T47D (cell line): ENCODE measurements at regions not wholly inside any gene's neighbourhood (a gene's known extent, or its start where the extent isn't known, plus 50 kb on each side); places are given as distances from the start of the nearest gene placed in this dataset.
"Not testable (repeated sequence)": the region's sequence is repeated elsewhere in the genome, so short reads cannot be mapped to it uniquely, and the experiment has no call there.

Experiments
- DNase-seq, 2 experiments: peaks; one replicate each; pipeline versions ENCODE4 v3.0.0 to v3.0.0-alpha.2; 2011 to 2012; ENCODE audit warnings: low read depth in 1 of 2, low spot score in 1 of 2
- JUND ChIP-seq: IDR thresholded peaks from 2 replicates; pipeline ENCODE4 v1.6.1; 2012; ENCODE audit warnings: low read depth
- in situ Hi-C: cut with HindIII; loops from 2 replicates; pipeline ENCODE4 v1.10.0; 2016; ENCODE audit warnings: low sequenced_read_pairs, low pct_unique_long_range_greater_than_20kb

DNA sequence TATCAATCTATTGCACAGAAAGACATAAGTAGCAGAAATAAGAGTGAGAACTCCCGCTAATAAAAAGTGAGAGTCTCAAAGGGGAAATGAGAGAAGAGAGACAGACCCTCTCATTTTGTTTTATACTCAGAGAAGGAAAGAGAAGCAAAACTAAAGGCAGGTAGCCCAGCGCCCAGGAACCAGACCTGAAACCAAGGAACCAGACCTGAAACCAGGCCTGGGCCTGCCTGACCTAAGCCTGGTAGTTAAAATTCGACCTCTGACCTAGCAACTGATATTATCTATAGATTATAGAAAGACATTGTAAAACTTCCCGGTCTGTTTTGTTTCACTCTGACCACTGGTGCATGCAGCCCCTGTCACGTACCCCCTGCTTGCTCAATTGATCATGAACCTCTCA lies 134.5 kb upstream of the SEMA6A start:
- no peak for TF ChIP-seq JUND
- in situ Hi-C loops: no loop called here
- DNase-seq: no peak

DNA sequence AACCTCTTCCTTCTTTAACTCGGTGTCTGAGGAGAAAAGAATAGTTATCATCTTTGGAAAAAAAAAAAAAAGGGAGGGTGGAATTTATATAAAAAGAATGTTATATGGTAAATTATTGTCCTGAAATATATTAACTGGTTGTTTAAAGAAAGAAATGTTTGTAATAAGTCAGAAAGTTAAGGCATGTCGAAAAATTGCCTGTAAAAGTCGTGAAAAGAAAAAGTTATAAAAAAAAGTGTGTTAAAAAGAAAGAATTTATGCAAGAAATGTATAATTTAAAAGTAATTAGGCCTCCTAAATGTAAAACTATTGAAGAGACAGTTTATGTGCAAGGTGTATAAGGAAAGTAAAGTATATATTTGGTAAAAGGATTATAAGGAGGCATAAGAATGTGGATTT lies 130.5 kb upstream of the SEMA6A start:
- in situ Hi-C loops, DNase-seq: not testable (repeated sequence)

DNA sequence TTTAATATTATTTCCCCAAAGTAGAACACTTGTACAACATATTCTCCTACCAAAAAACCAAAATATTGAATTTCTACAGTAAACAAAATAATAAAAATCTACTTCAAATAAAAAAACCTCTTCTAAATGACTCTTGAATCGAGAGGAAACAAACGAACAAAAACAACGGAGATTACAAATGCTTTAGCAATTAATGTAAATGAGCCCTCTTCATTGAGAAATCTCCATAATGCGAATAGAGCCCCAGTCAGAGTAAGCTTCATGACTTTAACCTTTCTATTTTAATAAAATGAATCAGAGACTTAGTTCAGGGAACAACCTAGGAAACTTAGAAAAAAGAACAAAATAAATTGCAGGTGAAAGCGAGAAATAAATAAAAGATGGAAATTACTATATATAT lies 129.3 kb upstream of the SEMA6A start:
- in situ Hi-C loops: no loop called here
- no peak for TF ChIP-seq JUND

DNA sequence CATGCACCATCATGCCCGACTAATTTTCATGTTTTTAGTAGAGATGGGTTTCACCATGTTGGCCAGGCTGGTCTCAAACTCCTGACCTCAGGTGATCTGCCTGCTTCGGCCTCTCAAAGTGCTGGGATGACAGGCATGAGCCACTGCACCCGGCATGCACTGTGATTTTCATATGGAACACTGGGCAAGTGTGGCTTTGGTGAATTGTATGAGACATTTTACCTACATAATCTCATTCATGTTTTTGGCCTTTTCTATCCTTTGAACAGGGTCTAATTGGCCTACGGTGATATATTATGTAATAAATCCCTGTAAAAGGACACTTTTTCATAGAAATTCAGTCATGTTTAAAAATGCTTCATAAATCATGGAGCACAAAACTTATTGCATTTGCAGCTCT lies 128.7 kb upstream of the SEMA6A start:
- no peak for DNase-seq
- no peak for TF ChIP-seq JUND
- in situ Hi-C loops: no loop called here

More for the DNA sequence above, 129.3 kb upstream of the SEMA6A start:
- DNase-seq: no peak

DNA sequence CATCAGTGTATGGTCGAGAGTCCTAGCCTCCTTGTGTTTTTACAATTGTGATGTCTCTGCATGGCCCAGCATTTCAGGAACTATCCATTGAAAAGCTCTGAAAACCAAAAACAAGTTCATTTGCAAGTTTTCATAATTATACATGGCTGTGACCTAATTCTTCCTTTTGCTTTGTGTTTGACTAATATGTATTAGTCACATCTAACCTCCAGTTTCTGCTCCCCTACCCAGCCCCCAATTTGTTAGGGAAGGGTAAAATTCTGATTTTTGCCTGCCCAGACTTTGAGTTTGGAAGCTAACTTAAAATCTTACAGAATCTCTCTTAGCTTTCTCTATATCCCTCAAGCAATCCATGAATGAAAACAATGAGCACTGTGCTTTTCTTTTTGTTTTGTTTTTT lies 128.2 kb upstream of the SEMA6A start:
- in situ Hi-C loops: no loop called here
- no peak for DNase-seq
- TF ChIP-seq JUND: no peak

DNA sequence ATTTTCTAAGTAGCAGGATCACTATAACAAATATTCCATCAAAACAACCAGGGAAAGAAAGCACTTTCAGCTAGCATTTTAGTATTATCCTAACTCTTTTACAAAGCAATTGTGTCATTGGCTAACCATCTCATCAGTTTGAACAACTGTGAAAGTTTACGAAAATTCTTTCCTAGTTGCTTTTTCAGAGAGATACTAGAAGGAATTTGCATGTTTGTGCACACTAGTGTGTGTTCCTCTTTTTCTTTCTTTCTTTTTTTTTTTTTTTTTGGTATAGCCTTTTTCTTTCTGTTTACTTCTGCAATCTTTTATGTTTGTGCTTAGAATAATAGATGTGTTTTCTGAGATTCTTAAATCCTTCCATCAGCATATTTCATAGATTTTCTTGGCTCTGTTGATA lies 124.7 kb upstream of the SEMA6A start:
- TF ChIP-seq JUND: no peak
- in situ Hi-C loops: no loop called here
- DNase-seq: no peak

DNA sequence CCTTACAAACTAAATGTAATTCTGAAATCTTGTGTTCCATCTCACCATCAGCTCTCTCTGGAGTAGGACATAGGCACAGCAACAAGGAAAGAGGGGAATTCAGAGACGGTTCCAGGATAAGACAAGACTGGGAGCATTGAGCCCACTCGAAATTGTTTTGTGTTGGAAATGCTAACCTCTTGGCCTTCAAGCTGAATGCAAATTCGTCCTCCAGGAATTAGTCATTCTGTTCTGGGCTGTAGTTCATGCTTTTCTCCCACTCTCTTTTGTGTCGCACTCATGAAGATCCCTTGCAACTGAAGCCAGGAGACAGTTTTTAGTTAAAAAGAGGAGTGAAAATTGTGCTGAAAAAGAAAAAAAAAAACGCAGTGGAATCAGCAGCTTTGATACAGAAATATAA lies 121.7 kb upstream of the SEMA6A start:
- in situ Hi-C loops: no loop called here
- DNase-seq: no peak

DNA sequence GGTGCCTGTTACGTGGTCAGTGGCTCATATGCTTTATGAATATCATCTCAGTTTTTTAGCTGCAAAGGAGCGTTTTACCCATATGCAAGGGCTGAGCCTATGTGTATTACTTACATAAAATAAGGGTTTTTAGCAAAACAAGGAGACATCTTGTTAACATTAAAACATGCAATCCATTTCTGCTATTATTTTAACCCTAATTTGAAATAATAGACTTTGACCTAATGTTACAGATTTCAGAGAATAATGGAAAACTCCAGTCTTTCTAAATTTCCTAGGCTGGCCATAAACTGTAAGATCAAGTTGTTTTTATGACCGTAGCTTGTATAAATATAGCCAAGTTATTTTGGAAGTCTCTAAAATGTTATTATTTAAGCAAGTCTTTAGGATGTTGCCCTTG lies 121.1 kb upstream of the SEMA6A start:
- DNase-seq: no peak
- no peak for TF ChIP-seq JUND
- in situ Hi-C loops: no loop called here

More for the DNA sequence above, 121.7 kb upstream of the SEMA6A start:
- TF ChIP-seq JUND: no peak

DNA sequence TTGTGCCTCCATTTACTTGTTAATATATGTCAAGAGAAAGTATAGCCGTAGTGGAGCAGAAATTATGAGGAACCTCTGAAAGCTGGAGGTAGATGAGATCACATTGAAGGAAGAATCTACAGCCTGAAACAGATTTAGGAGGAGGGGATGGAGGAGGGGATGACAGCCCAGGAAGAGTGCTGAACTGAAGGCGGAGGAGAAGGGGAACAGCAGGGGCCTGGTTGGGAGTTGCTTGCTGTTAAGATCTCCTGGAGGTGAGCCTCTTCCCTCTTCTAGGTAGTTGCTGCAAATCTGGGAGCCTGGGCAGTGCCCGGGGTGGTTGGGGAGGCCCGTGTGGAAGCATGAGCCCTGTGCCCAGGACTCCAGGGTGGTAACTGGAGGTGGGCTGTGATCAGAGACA lies 111.8 kb upstream of the SEMA6A start:
- DNase-seq: no peak
- TF ChIP-seq JUND: no peak
- in situ Hi-C loops: no loop called here

DNA sequence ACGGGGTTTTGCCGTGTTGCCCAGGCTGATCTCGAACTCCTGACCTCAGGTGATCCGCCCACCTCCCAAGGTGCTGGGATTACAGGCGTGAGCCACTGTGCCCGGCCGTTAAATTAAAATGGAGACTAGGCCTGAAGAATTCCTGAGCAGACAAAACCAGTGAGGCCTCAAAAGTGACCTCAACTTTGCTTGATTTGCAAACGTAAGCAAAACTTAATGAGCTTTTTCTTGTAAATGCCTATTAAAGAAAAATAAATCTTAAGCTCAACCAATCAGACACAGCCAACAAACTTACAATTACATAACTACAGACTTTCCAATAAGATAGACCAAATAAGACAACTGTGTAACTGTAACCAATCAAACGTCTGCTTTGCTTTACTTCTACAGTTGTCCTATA lies 111.3 kb upstream of the SEMA6A start:
- TF ChIP-seq JUND: no peak
- in situ Hi-C loops: no loop called here
- DNase-seq: no peak

DNA sequence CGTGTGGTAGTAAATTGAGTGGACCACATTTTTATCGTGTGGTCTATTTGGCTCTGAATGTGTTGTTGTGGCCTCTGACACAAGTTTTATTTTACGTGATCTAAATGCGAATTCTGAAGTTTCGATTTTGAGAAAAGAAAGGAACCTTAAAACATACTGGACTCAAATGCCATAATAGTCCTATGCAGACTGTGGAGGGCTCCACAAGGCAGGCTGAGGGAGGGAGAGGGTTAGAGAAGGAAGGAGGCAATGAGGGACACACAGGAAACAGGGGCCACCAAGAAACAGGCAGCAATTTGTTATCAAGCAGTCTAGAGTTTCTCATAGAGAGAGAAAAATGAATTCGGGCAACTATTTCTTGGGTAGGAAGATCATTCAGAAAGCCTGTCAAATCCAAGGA lies 110.4 kb upstream of the SEMA6A start:
- in situ Hi-C loops: no loop called here
- DNase-seq: no peak
- no peak for TF ChIP-seq JUND

DNA sequence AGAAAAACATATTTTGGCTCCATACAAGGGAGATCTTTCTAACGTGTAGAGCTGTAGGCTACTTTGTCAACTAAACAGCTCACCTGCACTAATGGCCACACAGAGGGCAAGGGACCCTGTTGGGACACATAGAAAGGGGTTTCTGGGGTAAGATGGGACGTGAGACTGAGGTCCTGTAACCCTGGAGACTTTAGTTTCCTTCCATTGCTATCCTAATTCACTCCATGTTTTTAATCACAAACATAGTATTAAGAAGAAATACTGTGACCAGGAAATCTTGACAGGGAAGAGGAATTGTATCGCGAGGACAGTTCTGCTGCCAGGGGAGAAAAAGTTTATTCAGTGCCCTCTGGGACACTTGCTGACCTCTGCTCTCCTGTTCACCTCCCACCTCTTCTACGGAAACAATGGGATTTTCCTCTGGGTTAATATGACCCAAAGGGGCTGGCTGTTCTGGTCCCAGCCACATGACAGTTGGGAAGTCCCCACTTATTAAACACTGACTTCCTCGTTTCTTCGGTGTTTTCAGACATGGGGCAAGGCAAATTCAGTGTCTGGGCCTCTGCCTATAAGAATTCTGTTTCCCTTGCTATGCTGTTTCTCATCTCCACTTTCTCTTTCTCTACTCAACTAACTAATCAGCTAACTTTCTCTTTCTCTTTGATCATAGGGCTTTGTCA lies 106.9 kb upstream of the SEMA6A start:
- no peak for DNase-seq
- in situ Hi-C loops: no loop called here
- no peak for TF ChIP-seq JUND

DNA sequence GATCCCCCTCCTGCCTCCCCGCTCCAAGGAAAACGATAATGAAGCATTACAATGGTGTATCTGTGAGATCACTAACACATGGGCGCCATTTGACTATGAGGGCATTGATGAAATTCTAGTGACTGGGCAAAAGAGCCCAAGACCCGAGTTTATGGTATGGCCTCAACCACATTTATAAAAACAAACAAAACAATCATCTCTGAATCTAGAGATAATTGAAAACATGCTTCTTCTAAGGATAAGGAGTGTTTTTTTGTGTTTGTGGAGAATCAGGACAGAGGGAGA lies 100.9 kb upstream of the SEMA6A start:
- no peak for TF ChIP-seq JUND
- no peak for DNase-seq
- in situ Hi-C loops: no loop called here

DNA sequence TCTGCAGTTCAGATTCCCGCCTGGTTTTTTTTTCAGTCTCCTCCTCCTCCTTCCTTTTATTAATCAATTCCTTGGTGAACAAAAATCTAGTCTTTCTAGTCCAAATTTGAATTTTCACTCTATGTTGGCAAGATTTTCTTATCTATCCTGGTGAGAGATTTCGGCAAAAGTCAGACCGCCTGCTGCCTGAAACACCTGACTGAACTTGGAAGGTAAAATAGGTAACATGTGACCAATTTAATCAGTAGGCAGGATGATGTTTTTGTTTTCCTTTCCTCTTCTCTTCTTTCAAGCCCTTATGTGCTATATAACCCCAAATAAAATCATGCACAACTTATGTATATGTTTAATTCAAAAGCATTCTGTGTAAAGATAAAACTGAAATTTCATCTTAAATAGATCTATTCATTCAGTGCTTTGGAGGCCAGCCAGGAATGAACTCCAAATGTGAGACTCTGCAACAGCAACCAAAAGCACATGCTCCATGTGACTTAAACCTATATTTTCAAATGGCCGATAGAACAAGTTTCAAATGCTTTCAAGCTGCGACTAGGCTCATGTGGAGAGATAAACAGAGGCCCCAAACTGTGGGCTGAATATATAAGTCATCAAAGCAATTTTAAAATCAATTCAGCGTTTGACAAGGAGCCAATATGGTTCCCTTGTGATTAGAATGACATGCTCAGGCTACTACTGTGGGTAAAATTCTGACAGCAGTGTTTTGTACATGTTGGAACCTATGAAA lies 100.4 kb upstream of the SEMA6A start:
- no peak for TF ChIP-seq JUND
- DNase-seq: no peak
- in situ Hi-C loops: no loop called here
